ENCODE measurements at regions not wholly inside any gene's neighbourhood (a gene's known extent, or its start where the extent isn't known, plus 50 kb on each side); places are given as distances from the start of the nearest gene placed in this dataset.

DNA sequence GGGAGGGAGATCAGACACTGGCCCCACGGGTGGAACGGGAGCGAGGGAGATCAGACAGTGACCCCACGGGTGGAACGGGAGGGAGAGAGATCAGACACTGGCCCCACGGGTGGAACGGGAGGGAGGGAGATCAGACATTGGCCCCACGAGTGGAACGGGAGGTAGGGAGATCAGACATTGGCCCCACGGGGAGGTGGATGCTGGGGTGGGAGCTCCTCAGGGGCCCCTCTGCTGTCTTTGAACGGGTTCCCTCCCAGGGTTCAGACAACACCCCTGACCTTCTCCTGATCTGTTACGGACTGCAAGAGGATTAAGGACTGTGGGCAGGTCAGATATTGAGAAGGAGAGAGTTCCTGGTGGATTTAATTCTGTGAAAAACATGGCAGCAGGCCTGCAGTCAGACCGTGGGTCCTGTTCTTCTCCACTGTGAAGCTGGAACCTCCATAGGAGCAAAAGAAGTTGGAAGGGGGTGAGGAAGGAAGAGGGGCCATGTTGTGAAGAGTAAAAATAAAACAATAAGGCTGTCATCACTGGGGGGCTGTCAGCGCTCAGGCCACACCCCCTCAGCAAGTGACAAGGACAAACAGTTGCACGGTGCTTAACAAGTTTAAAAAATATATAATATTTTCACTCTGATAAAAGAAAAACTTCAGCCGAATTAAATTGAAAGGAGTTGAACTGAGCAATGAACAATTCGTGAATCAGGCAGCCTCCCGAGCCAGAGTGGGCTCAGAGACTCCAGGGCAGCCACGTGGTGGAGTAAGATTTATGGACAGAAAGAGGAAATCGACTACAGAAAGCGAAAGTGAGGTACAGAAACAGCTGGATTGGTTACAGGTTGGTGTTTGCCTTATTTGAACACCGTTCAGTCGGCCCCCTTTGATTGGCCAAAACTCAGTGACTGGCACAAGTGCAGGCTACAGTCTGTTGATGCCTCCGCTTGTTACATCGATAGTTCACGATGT lies 348.7 kb upstream of the TNRC6C start (continued):
- TF ChIP-seq, protein P1, sequence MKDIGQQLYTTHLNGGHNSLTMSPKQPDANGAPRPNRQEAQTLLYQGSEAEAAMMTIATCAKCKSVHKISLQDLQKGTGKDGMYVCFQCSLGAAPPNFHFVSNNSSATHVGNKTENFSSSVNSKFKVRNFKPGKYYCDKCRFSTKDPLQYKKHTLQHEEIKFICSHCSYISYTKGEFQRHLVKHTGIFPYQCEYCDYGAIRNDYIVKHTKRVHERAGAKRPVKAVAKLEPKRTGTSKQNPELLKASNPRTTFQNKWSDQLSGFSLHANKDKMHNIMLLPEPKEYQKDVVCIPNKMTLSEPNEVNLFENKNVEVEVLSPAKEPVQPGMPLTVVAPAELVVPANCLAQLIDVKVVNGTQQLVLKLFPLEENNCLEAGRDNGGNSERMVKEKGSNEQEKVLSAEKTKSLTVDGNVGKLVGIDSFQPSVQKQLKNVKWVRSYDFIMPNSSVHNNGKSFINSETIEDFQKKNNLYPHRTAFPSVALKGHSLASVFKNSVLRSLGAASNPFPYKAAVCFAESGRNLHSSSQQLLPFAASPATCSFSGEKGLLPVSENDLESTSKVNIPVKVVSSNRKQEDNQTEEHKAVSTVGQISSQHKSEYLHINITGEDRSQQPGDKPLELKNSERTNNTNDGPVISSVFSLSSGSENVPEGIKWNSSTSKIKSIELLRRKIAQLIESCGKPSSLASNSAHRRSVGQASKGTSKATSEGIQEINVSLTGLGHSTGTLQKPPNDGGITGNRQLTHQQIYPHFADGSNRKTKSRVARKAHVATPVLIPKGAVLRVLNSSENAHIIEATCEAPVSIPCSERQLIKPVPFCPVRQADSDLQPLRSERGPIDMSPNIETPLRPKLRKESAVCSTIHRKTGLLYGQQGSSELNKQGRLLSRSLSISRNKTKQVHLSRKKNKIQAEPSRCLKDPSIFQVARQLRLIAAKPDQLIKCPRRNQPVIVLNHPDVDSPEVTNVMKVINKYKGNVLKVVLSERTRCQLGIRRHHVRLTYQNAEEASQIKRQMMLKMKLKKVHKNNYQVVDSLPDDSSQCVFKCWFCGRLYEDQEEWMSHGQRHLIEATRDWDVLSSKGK (CRISPR knock-in tag; IDR thresholded peaks at IDR 0.05): no peak
- no peak for TF ChIP-seq NR2C2 (CRISPR knock-in tag; IDR thresholded peaks at IDR 0.05)
- 0 out of 2 replicates have a peak, but pooled peaks have one; percentile 27 for TF ChIP-seq NR2C2 (tag; IDR thresholded peaks at IDR 0.05)
- no peak for TF ChIP-seq DIDO1 (tag; IDR thresholded peaks at IDR 0.05; ENCODE audit: low read depth)
- peak; percentile 92 for TF ChIP-seq MEIS2 (IDR thresholded peaks at IDR 0.05; ENCODE audit: partially characterized antibody)
- no peak for TF ChIP-seq FOXK2 (conservative IDR thresholded peaks at IDR 0.05 in 1 of 2, IDR thresholded peaks at IDR 0.05 in 1 of 2; ENCODE audit: low read depth in 2 of 2)
- no peak for TF ChIP-seq NCOA6 (IDR thresholded peaks at IDR 0.05)
- TF ChIP-seq MYC (IDR thresholded peaks at IDR 0.05; ENCODE audit: low read depth, low read length): peak; percentile 74; the same call in 1 of the 2 replicates
- TF ChIP-seq MYC (CRISPR knock-in tag; IDR thresholded peaks at IDR 0.05; ENCODE audit: borderline replicate concordance, low read depth): no peak
- no peak for TF ChIP-seq NBN (IDR thresholded peaks at IDR 0.05; ENCODE audit: low read depth)
- TF ChIP-seq PCBP1 (IDR thresholded peaks at IDR 0.05; ENCODE audit: low read depth, low read length, poor library complexity, severe bottlenecking): no peak
- TF ChIP-seq SAFB (IDR thresholded peaks at IDR 0.05; ENCODE audit: borderline replicate concordance, low read depth, low read length): 0 out of 2 replicates have a peak, but pooled peaks have one; percentile 36
- no peak for TF ChIP-seq SMARCB1 (IDR thresholded peaks at IDR 0.05; ENCODE audit: insufficient read length, low read depth)
- TF ChIP-seq, protein P2, sequence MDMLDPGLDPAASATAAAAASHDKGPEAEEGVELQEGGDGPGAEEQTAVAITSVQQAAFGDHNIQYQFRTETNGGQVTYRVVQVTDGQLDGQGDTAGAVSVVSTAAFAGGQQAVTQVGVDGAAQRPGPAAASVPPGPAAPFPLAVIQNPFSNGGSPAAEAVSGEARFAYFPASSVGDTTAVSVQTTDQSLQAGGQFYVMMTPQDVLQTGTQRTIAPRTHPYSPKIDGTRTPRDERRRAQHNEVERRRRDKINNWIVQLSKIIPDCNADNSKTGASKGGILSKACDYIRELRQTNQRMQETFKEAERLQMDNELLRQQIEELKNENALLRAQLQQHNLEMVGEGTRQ (CRISPR knock-in tag; IDR thresholded peaks at IDR 0.05): peak; percentile 43; the same call in 1 of the 2 replicates
- TF ChIP-seq NFIC (IDR thresholded peaks at IDR 0.05): no peak
- TF ChIP-seq STAT5A (IDR thresholded peaks at IDR 0.05; ENCODE audit: borderline replicate concordance, low read length): no peak
- TF ChIP-seq, protein P3, sequence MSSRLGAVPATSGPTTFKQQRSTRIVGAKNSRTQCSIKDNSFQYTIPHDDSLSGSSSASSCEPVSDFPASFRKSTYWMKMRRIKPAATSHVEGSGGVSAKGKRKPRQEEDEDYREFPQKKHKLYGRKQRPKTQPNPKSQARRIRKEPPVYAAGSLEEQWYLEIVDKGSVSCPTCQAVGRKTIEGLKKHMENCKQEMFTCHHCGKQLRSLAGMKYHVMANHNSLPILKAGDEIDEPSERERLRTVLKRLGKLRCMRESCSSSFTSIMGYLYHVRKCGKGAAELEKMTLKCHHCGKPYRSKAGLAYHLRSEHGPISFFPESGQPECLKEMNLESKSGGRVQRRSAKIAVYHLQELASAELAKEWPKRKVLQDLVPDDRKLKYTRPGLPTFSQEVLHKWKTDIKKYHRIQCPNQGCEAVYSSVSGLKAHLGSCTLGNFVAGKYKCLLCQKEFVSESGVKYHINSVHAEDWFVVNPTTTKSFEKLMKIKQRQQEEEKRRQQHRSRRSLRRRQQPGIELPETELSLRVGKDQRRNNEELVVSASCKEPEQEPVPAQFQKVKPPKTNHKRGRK (tag; IDR thresholded peaks at IDR 0.05): no peak
- no peak for TF ChIP-seq BRCA1 (IDR thresholded peaks at IDR 0.05)
- no peak for TF ChIP-seq BRCA1 (CRISPR knock-in tag; IDR thresholded peaks at IDR 0.05)
- no peak for TF ChIP-seq ZNF274 (IDR thresholded peaks at IDR 0.05; ENCODE audit: borderline replicate concordance, low read depth, low read length)
- TF ChIP-seq, protein P4, sequence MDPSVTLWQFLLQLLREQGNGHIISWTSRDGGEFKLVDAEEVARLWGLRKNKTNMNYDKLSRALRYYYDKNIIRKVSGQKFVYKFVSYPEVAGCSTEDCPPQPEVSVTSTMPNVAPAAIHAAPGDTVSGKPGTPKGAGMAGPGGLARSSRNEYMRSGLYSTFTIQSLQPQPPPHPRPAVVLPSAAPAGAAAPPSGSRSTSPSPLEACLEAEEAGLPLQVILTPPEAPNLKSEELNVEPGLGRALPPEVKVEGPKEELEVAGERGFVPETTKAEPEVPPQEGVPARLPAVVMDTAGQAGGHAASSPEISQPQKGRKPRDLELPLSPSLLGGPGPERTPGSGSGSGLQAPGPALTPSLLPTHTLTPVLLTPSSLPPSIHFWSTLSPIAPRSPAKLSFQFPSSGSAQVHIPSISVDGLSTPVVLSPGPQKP (CRISPR knock-in tag; IDR thresholded peaks at IDR 0.05): no peak
- TF ChIP-seq ZNF780A (CRISPR knock-in tag; IDR thresholded peaks at IDR 0.05): no peak
